Esophagus mucosa (tissue), 1 donor: ENCODE measurements at regions not wholly inside any gene's neighbourhood (a gene's known extent, or its start where the extent isn't known, plus 50 kb on each side); places are given as distances from the start of the nearest gene placed in this dataset.

ENCODE experiments used
- ATAC-seq: fragments of 200-7000 bp; cut with Tn5 transposase; one replicate; pipeline ENCODE4 v1.9.1; 2020
- donor health status: DM: yes; HTN: yes; CAD: no.

DNA sequence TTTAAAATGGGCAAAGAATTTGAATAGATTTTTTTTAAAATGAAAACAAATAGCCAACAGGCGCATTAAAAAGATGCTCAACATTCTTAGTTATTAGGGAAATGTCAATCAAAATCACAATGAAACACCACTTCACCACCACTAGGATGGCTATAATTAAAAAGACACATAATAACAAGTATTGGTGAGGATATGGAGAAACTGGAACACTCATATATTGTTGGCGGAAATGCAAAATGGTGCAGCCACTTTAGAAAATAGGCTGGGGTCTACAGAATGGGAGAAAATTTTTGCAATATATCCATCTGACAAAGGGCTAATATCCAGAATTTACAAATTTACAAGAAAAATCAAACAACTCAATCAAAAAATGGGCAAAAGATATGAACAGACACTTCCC lies 107.8 kb upstream of the FOXD3 start:
- ATAC-seq, result no peak

GRCh38 chr1:63223426-63223825 lies 98.9 kb upstream of the FOXD3 start:
- ATAC-seq, result no peak

- ATAC-seq, result no peak
Measured at GRCh38 chr1:63230722-63231121, 91.6 kb upstream of the FOXD3 start.

DNA sequence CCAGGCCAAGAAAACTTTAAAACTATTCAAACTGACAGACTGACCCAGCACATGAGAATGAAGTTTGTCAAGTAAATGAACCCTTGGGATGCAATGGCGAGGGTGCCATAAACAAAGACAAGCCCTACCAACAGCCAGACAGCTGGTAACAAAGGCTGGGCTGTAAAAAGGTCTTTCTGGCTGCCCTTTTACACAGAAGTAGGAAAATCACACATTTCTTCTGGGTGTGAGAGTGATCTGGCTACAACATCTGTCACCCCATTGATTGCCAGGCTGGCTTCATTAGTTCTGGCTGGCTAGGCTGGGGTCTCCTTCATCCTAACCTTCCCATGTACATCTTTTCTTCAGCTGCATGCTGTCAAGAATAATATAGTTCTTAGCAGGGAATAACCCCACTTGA lies 83.6 kb upstream of the FOXD3 start:
- ATAC-seq, result no peak

DNA sequence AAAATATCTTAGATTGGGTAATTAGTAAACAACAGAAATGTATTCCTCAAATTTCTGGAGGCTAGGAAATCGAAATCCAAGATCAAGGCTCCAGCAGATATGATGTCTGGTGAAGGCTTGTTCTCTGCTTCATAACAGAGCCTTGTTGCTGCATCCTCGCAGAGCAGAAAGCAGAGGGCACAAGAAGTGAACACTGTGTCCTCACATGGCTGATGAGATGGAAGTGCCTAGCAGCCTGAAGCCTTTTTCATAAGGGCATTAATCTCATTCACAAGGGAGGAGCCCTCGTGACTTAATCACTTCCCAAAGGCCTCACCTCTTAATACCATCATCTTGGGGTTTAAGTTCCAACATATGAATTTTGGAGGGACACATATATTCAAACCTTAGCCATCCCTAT lies 77.2 kb upstream of the FOXD3 start:
- ATAC-seq, result no peak

DNA sequence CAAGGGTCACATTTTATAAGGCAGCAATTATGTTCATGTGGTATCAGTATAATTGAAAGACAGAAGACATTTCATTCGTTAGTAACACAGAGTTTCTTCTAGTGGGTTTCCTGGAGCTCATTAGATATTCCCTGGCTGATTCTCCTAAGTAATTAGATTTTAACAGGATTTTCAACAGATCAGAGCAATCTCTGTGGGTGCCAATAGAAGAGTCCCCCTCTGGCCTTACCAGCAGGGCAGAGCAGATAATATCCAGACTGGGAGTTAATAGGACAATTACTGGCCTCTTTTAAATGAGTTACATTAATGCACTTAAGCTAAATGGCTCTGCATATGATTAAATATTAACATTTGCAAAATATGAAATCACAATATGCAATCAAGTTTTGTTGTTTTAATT lies 74.2 kb upstream of the FOXD3 start:
- ATAC-seq, result no peak

GRCh38 chr1:63255153-63255552 lies 67.2 kb upstream of the FOXD3 start:
- no peak for ATAC-seq

GRCh38 chr1:63261736-63262458 lies 60.5 kb upstream of the FOXD3 start:
- ATAC-seq, result no peak

- no peak for ATAC-seq
Measured at GRCh38 chr1:63262459-63262770, 60.0 kb upstream of the FOXD3 start.

DNA sequence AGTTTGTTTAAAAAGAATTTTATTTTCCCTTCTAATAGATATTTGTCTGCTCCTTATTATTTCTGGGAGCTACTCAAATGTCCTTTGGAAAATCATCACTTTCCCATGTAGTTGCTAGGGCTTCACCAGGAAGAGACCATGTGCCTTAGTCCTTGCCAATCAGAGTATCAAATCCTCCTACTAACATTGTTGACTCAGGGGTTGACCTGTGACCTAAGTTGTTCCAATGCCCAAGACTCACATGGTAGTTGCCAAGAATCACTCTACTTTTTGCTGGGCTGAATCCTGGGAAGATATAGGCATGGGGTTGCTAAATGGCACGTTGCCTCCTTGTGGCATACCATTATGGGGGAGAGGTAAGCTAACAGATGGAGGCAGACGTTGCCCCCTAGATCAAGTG lies 58.2 kb upstream of the FOXD3 start:
- ATAC-seq, result no peak

- ATAC-seq, result no peak
Measured at GRCh38 chr1:63266857-63267256, 55.5 kb upstream of the FOXD3 start.

DNA sequence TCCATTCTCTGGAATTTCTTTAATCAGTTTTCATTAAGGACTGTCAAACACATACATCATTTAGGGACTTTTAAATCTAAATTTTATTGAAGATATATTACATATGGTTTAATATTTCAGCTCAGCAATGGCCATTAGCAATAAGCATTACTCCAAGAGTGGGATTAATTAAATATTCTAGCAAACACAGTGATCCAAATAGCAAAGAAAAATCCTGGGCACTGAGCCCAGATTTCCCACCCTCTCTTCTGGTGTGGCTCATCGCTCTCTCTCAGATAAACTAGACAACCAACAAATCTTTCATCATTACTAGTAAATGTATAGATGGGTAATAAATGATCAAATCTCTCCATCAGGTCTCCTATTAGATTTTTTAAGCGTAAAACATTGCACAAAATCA lies 53.5 kb upstream of the FOXD3 start:
- ATAC-seq, result no peak

GRCh38 chr1:63269571-63269970 lies 52.8 kb upstream of the FOXD3 start:
- no peak for ATAC-seq
